Stomach (tissue), 4 donors: ENCODE measurements at regions not wholly inside any gene's neighbourhood (a gene's known extent, or its start where the extent isn't known, plus 50 kb on each side); places are given as distances from the start of the nearest gene placed in this dataset.

Experiments used
- CTCF ChIP-seq, 7 experiments: fragments of 450-650 bp in 4 of 7; fragments of 200-600 bp in 3 of 7; sonication (generic) in 3 of 7; IDR thresholded peaks; one replicate each; pipeline ENCODE4 v1.5.1; 2016 to 2019; ENCODE audit warnings: antibody characterized with exemption in 7 of 7, control low read depth in 2 of 7, mild to moderate bottlenecking in 1 of 7
- POLR2AphosphoS5 ChIP-seq, 3 donors: sonication (generic); formaldehyde crosslinking; IDR thresholded peaks; one replicate each; pipeline ENCODE4 v1.6.1; 2016; ENCODE audit warnings: antibody characterized with exemption in 3 of 3

- no peak for TF ChIP-seq CTCF (IDR thresholded peaks at IDR 0.05)
- no peak for TF ChIP-seq POLR2AphosphoS5 (IDR thresholded peaks at IDR 0.05)
These were observed 299.7 kb downstream of the ATP23 start for GRCh38 chr12:58241099-58241498.
